ENCODE measurements at regions not wholly inside any gene's neighbourhood (a gene's known extent, or its start where the extent isn't known, plus 50 kb on each side); places are given as distances from the start of the nearest gene placed in this dataset.

DNA sequence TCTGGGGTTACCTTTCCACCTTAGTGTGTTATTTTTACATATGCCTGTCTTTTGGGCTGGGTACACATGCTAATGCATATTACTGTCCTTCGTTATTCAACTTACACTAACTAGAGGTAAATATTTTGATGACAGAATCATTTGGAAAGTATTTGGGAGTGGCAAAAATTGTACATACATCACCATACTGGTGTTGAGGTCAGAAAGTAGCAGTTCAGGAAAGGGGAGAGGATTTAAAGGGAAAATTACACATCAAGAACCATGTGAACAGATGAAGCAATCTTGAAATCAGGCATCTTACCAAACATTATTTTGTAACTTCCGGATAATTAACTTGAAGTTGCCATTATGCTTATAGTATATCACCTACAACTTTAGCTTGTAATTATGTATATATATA lies 379.7 kb downstream of the RND3 start:
- Histone ChIP-seq H3K9ac (ENCODE audit: low read depth in 1 of 2, low read length in 2 of 2) (no peak overlapping the region), H3K36me3 (ENCODE audit: control insufficient read depth in 2 of 2, insufficient read depth in 2 of 2, low read length in 2 of 2) (no peaks in the 10 kb centered on the region), H3K27me3 (ENCODE audit: control insufficient read depth in 2 of 2, insufficient read depth in 2 of 2, low read length in 2 of 2) (no peaks in the 10 kb centered on the region), H3K27ac (ENCODE audit: low read depth in 2 of 2, low read length in 2 of 2) (no peak overlapping the region), H3K4me1 (ENCODE audit: control insufficient read depth in 2 of 2, insufficient read depth in 2 of 2, low read length in 2 of 2) (no peaks in the 10 kb centered on the region), H3K9me3 (ENCODE audit: control insufficient read depth in 2 of 2, low read length in 2 of 2) (no peaks in the 10 kb centered on the region), H3K4me3 (ENCODE audit: low read length in 2 of 2) (no peak overlapping the region)

GRCh38 chr2:150107170-150107569 lies 380.3 kb downstream of the RND3 start:
- Histone ChIP-seq H3K9me3 (ENCODE audit: control insufficient read depth in 2 of 2, low read length in 2 of 2) (no peaks in the 10 kb centered on the region), H3K4me1 (ENCODE audit: control insufficient read depth in 2 of 2, insufficient read depth in 2 of 2, low read length in 2 of 2) (no peaks in the 10 kb centered on the region), H3K27me3 (ENCODE audit: control insufficient read depth in 2 of 2, insufficient read depth in 2 of 2, low read length in 2 of 2) (no peaks in the 10 kb centered on the region), H3K4me3 (ENCODE audit: low read length in 2 of 2) (no peak overlapping the region), H3K9ac (ENCODE audit: low read depth in 1 of 2, low read length in 2 of 2) (no peak overlapping the region), H3K36me3 (ENCODE audit: control insufficient read depth in 2 of 2, insufficient read depth in 2 of 2, low read length in 2 of 2) (no peaks in the 10 kb centered on the region), H3K27ac (ENCODE audit: low read depth in 2 of 2, low read length in 2 of 2) (no peak overlapping the region)

DNA sequence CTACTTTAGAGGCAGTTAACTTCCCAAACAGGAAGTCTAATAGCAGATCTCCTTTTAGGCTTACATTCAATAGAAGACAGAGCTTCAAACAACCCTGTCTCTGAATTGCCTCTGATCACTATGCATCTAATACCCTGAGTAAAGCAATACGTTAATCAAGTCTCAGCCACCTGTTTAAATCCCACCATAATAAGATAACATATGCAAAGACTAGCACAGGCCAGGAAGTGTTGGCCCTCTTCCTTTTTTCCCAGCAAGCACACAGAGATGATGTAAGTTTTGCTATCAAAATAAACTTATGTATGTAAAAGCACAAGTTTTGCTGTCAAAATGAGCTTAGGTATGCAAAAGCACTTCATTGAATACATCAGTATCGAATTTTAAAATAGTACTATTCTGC lies 385.5 kb downstream of the RND3 start:
- Histone ChIP-seq H3K27ac (ENCODE audit: low read depth in 2 of 2, low read length in 2 of 2) (no peak overlapping the region), H3K4me1 (ENCODE audit: control insufficient read depth in 2 of 2, insufficient read depth in 2 of 2, low read length in 2 of 2) (no peaks in the 10 kb centered on the region), H3K36me3 (ENCODE audit: control insufficient read depth in 2 of 2, insufficient read depth in 2 of 2, low read length in 2 of 2) (no peaks in the 10 kb centered on the region), H3K9me3 (ENCODE audit: control insufficient read depth in 2 of 2, low read length in 2 of 2) (no peaks in the 10 kb centered on the region), H3K27me3 (ENCODE audit: control insufficient read depth in 2 of 2, insufficient read depth in 2 of 2, low read length in 2 of 2) (no peaks in the 10 kb centered on the region), H3K9ac (ENCODE audit: low read depth in 1 of 2, low read length in 2 of 2) (no peak overlapping the region), H3K4me3 (ENCODE audit: low read length in 2 of 2) (no peak overlapping the region)

GRCh38 chr2:150100834-150101233 lies 386.6 kb downstream of the RND3 start:
- Histone ChIP-seq H3K9me3 (ENCODE audit: control insufficient read depth in 2 of 2, low read length in 2 of 2) (no peaks in the 10 kb centered on the region), H3K27me3 (ENCODE audit: control insufficient read depth in 2 of 2, insufficient read depth in 2 of 2, low read length in 2 of 2) (no peaks in the 10 kb centered on the region), H3K27ac (ENCODE audit: low read depth in 2 of 2, low read length in 2 of 2) (no peak overlapping the region), H3K4me3 (ENCODE audit: low read length in 2 of 2) (no peak overlapping the region), H3K9ac (ENCODE audit: low read depth in 1 of 2, low read length in 2 of 2) (no peak overlapping the region), H3K4me1 (ENCODE audit: control insufficient read depth in 2 of 2, insufficient read depth in 2 of 2, low read length in 2 of 2) (no peaks in the 10 kb centered on the region), H3K36me3 (ENCODE audit: control insufficient read depth in 2 of 2, insufficient read depth in 2 of 2, low read length in 2 of 2) (no peaks in the 10 kb centered on the region)

DNA sequence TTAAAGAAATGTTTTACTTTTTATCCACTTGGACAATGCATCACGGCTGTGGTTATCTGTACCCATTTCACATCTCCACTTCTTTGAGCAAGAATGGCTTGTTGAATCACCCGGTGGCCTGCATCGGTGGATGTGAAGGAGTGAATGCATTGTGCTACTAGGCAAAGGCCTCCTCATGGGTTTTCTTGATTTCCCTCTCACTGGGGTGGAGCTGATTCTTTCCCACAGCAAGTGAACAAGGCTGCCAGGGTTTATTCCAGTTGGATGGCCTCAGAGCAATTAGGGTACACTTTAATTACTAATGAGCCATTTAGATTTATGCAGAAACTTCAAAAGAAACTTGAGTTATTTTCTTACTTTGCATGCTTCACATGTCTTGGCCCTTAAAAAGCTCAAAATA lies 387.1 kb downstream of the RND3 start:
- Histone ChIP-seq H3K27me3 (ENCODE audit: control insufficient read depth in 2 of 2, insufficient read depth in 2 of 2, low read length in 2 of 2) (no peaks in the 10 kb centered on the region), H3K36me3 (ENCODE audit: control insufficient read depth in 2 of 2, insufficient read depth in 2 of 2, low read length in 2 of 2) (no peaks in the 10 kb centered on the region), H3K9me3 (ENCODE audit: control insufficient read depth in 2 of 2, low read length in 2 of 2) (no peaks in the 10 kb centered on the region), H3K9ac (ENCODE audit: low read depth in 1 of 2, low read length in 2 of 2) (no peak overlapping the region), H3K4me1 (ENCODE audit: control insufficient read depth in 2 of 2, insufficient read depth in 2 of 2, low read length in 2 of 2) (no peaks in the 10 kb centered on the region), H3K4me3 (ENCODE audit: low read length in 2 of 2) (no peak overlapping the region), H3K27ac (ENCODE audit: low read depth in 2 of 2, low read length in 2 of 2) (no peak overlapping the region)

- Histone ChIP-seq H3K27ac (ENCODE audit: low read depth in 2 of 2, low read length in 2 of 2) (no peak overlapping the region), H3K27me3 (ENCODE audit: control insufficient read depth in 2 of 2, insufficient read depth in 2 of 2, low read length in 2 of 2) (no peaks in the 10 kb centered on the region)
Measured at GRCh38 chr2:150099805-150100204, 387.7 kb downstream of the RND3 start.

DNA sequence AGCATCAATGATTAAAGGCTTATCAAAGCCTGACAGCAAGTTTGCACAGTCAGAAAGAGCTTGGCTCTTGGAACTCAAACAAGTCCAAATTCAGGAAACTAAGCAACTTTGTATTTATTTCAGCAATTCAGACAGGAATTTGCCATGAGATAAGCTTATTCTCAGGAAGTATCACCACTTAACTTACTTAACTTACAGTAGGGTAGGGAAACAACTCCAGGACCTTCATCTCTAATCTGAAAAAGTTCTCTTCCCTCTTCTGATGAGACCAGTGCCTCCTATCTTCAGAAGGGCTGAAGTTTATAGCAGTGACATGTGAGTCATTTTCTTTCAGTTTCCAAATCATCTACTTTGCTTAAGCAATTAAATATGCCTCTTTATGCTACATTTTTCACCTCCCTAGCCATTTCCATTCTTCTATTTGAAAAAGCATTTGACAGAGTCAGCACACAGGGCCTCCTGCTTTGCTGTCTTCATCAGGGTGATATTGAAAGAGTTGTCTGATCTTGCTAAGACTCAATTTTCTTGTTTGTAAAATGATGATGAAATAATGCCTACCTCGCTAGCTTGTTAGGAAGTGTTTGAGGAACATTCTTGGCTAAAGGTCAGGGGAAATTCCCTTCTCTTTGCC lies 389.5 kb downstream of the RND3 start:
- Histone ChIP-seq H3K4me3 (ENCODE audit: low read length in 2 of 2) (no peak overlapping the region), H3K9ac (ENCODE audit: low read depth in 1 of 2, low read length in 2 of 2) (no peak overlapping the region), H3K27ac (ENCODE audit: low read depth in 2 of 2, low read length in 2 of 2) (no peak overlapping the region), H3K4me1 (ENCODE audit: control insufficient read depth in 2 of 2, insufficient read depth in 2 of 2, low read length in 2 of 2) (no peaks in the 10 kb centered on the region), H3K27me3 (ENCODE audit: control insufficient read depth in 2 of 2, insufficient read depth in 2 of 2, low read length in 2 of 2) (no peaks in the 10 kb centered on the region), H3K9me3 (ENCODE audit: control insufficient read depth in 2 of 2, low read length in 2 of 2) (no peaks in the 10 kb centered on the region), H3K36me3 (ENCODE audit: control insufficient read depth in 2 of 2, insufficient read depth in 2 of 2, low read length in 2 of 2) (no peaks in the 10 kb centered on the region)

More at GRCh38 chr2:150099805-150100204, 387.7 kb downstream of the RND3 start:
- Histone ChIP-seq H3K4me3 (ENCODE audit: low read length in 2 of 2) (no peak overlapping the region), H3K9me3 (ENCODE audit: control insufficient read depth in 2 of 2, low read length in 2 of 2) (no peaks in the 10 kb centered on the region), H3K4me1 (ENCODE audit: control insufficient read depth in 2 of 2, insufficient read depth in 2 of 2, low read length in 2 of 2) (no peaks in the 10 kb centered on the region), H3K9ac (ENCODE audit: low read depth in 1 of 2, low read length in 2 of 2) (no peak overlapping the region), H3K36me3 (ENCODE audit: control insufficient read depth in 2 of 2, insufficient read depth in 2 of 2, low read length in 2 of 2) (no peaks in the 10 kb centered on the region)

- no peak overlapping the region for H3K27ac ChIP-seq (ENCODE audit: low read depth in 2 of 2, low read length in 2 of 2)
- H3K27me3 ChIP-seq (ENCODE audit: control insufficient read depth in 2 of 2, insufficient read depth in 2 of 2, low read length in 2 of 2), result no peaks in the 10 kb centered on the region
- H3K36me3 ChIP-seq (ENCODE audit: control insufficient read depth in 2 of 2, insufficient read depth in 2 of 2, low read length in 2 of 2), result no peaks in the 10 kb centered on the region
- no peaks in the 10 kb centered on the region for H3K9me3 ChIP-seq (ENCODE audit: control insufficient read depth in 2 of 2, low read length in 2 of 2)
- no peak overlapping the region for H3K4me3 ChIP-seq (ENCODE audit: low read length in 2 of 2)
- no peak overlapping the region for H3K9ac ChIP-seq (ENCODE audit: low read depth in 1 of 2, low read length in 2 of 2)
- no peaks in the 10 kb centered on the region for H3K4me1 ChIP-seq (ENCODE audit: control insufficient read depth in 2 of 2, insufficient read depth in 2 of 2, low read length in 2 of 2)
Measured at GRCh38 chr2:150097402-150097801, 390.1 kb downstream of the RND3 start.

GRCh38 chr2:150095361-150096095 lies 391.9 kb downstream of the RND3 start:
- Histone ChIP-seq H3K27ac (ENCODE audit: low read depth in 2 of 2, low read length in 2 of 2) (no peak overlapping the region), H3K4me3 (ENCODE audit: low read length in 2 of 2) (no peak overlapping the region), H3K36me3 (ENCODE audit: control insufficient read depth in 2 of 2, insufficient read depth in 2 of 2, low read length in 2 of 2) (no peaks in the 10 kb centered on the region), H3K9me3 (ENCODE audit: control insufficient read depth in 2 of 2, low read length in 2 of 2) (no peaks in the 10 kb centered on the region), H3K4me1 (ENCODE audit: control insufficient read depth in 2 of 2, insufficient read depth in 2 of 2, low read length in 2 of 2) (no peaks in the 10 kb centered on the region), H3K9ac (ENCODE audit: low read depth in 1 of 2, low read length in 2 of 2) (no peak overlapping the region), H3K27me3 (ENCODE audit: control insufficient read depth in 2 of 2, insufficient read depth in 2 of 2, low read length in 2 of 2) (no peaks in the 10 kb centered on the region)

- no peak overlapping the region for H3K9ac ChIP-seq (ENCODE audit: low read depth in 1 of 2, low read length in 2 of 2)
- H3K4me3 ChIP-seq (ENCODE audit: low read length in 2 of 2), result no peak overlapping the region
- H3K27ac ChIP-seq (ENCODE audit: low read depth in 2 of 2, low read length in 2 of 2), result no peak overlapping the region
- no peaks in the 10 kb centered on the region for H3K4me1 ChIP-seq (ENCODE audit: control insufficient read depth in 2 of 2, insufficient read depth in 2 of 2, low read length in 2 of 2)
- H3K9me3 ChIP-seq (ENCODE audit: control insufficient read depth in 2 of 2, low read length in 2 of 2), result no peaks in the 10 kb centered on the region
- H3K36me3 ChIP-seq (ENCODE audit: control insufficient read depth in 2 of 2, insufficient read depth in 2 of 2, low read length in 2 of 2), result no peaks in the 10 kb centered on the region
- no peaks in the 10 kb centered on the region for H3K27me3 ChIP-seq (ENCODE audit: control insufficient read depth in 2 of 2, insufficient read depth in 2 of 2, low read length in 2 of 2)
Measured at GRCh38 chr2:150091846-150092245, 395.6 kb downstream of the RND3 start.
